Heart left ventricle (tissue), 16 donors: ENCODE measurements at regions not wholly inside any gene's neighbourhood (a gene's known extent, or its start where the extent isn't known, plus 50 kb on each side); places are given as distances from the start of the nearest gene placed in this dataset.

Experiments
- ATAC-seq, 4 donors: fragments of 200-7000 bp; cut with Tn5 transposase; one replicate each; pipeline ENCODE4 v1.9.1; 2020 to 2022; ENCODE audit warnings: moderate library complexity in 4 of 4, mild to moderate bottlenecking in 3 of 4, moderate number of reproducible peaks in 1 of 4
- DNase-seq, 5 donors: peaks; one replicate each; pipeline ENCODE4 v3.0.0-alpha.2; 2020
- H3K27ac ChIP-seq, 12 donors: fragments of 200-600 bp; sonication (generic) in 4 of 12; one replicate each; pipeline versions ENCODE4 v1.5.0 to v1.8.0; 2016 to 2022; ENCODE audit warnings: mild to moderate bottlenecking in 2 of 12
- H3K27me3 ChIP-seq, 9 donors: fragments of 200-600 bp; sonication (generic) in 2 of 9; one replicate each; pipeline versions ENCODE4 v1.5.1 to v1.8.0; 2016 to 2022; ENCODE audit warnings: mild to moderate bottlenecking in 3 of 9
- H3K36me3 ChIP-seq, 9 donors: fragments of 200-600 bp; sonication (generic) in 2 of 9; one replicate each; pipeline versions ENCODE4 v1.5.0 to v1.8.0; 2018 to 2022; ENCODE audit warnings: mild to moderate bottlenecking in 2 of 9
- H3K4me1 ChIP-seq, 12 donors: fragments of 200-600 bp; sonication (generic) in 4 of 12; one replicate each; pipeline versions ENCODE4 v1.5.0 to v1.8.0; 2016 to 2022; ENCODE audit warnings: mild to moderate bottlenecking in 3 of 12
- H3K4me3 ChIP-seq, 12 donors: fragments of 200-600 bp; sonication (generic) in 4 of 12; one replicate each; pipeline versions ENCODE4 v1.5.0 to v1.8.0; 2017 to 2022; ENCODE audit warnings: mild to moderate bottlenecking in 9 of 12, moderate library complexity in 4 of 12
- H3K9me3 ChIP-seq, 12 donors: fragments of 200-600 bp; sonication (generic) in 4 of 12; one replicate each; pipeline versions ENCODE4 v1.5.0 to v1.8.0; 2016 to 2022; ENCODE audit warnings: mild to moderate bottlenecking in 1 of 12
- POLR2A ChIP-seq, 2 donors: fragments of 450-650 bp; IDR thresholded peaks; one replicate each; pipeline ENCODE4 v1.6.1; 2017; ENCODE audit warnings: antibody characterized with exemption in 2 of 2, mild to moderate bottlenecking in 2 of 2, moderate library complexity in 2 of 2
- WGBS, 4 donors: extraction: QIAGEN DNeasy Blood & Tissue Kit in 2 of 4; methylation state at CpG; one replicate each; pipeline versions ENCODE4 v1.1.5 to v1.1.7; 2013 to 2018; 5-methylcytosine and 5-hydroxymethylcytosine counted together
- intact Hi-C, 10 donors: fragments of 100-400 bp; cut with DNase I; formaldehyde crosslinking; loops; one replicate each; pipeline versions ENCODE4 v1.11.1 to v1.14.2; 2022
- TF ChIP-seq, protein P1 (sequence below), 12 donors: fragments of 200-600 bp; sonication (generic) in 4 of 12; IDR thresholded peaks; one replicate each; pipeline versions ENCODE4 v1.5.0 to v1.8.0; 2018 to 2022; ENCODE audit warnings: antibody characterized with exemption in 12 of 12, mild to moderate bottlenecking in 5 of 12
- donor health status: ischemic (EF 13 %, LVEDD 7.1; RV severe dilation, severe dysfunction).
- donor health status: healthy with polysubstance abuse.
- donor health status: DM: no; HTN: yes; CAD: no.
- donor health status: DM: no; HTN: no; CAD: no.
- donor health status: ischemic (EF 25% LVEDD 6.9; RV normal size, moderate dysfunction).
- donor health status: ischemic (EF 25% LVEDD 5.7; RV mildly dilated, moderate dysfunction).
- donor health status: healthy.
- donor health status: DM: yes; HTN: yes; CAD: no.
- donor health status: ischemic (EF 35%, LVEDD 5.7; RV mildly dilated, moderate dysfunction).
- donor health status: nonischemic (EF 11% LVEDD 7.7; RV severe dilation, severe dysfunction).
- donor health status: DM: yes; HTN: yes; CAD: no.
- donor health status: PGD.
- donor health status: ischemic (EF 29% LVEDD 5.4; RV normal size, mild dysfunction).
- donor health status: nonischemic (EF 23%, LVEDD 6.1; RV moderate dilation, normal function).

DNA sequence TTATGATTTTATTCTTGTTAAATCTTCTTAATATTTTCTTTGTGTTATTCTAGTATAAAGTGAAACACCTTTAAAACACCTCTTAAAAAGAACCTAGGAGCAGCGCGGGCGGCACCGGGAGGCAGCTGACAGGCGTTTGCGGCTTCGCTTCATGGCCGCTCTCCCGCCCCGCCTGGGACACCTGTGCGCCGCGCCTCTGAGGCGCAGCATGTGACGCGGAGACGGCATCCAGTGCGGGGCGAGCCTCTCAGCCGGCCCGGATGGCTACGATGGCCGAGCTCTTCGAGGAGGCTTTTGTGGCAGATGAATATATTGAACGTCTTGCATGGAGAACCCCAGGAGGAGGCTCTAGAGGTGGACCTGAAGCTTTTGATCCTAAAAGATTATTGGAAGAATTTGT lies 1592.7 kb downstream of the TECRL start:
- no peak for ATAC-seq
- Histone ChIP-seq H3K27me3 (no peaks in the 10 kb centered on the region), H3K27ac (no peak overlapping the region), H3K4me1 (no peaks in the 10 kb centered on the region), H3K36me3 (no peaks in the 10 kb centered on the region), H3K4me3 (no peak overlapping the region), H3K9me3 (no peaks in the 10 kb centered on the region)
- TF ChIP-seq POLR2A (IDR thresholded peaks at IDR 0.05): no peak
- TF ChIP-seq, protein P1, sequence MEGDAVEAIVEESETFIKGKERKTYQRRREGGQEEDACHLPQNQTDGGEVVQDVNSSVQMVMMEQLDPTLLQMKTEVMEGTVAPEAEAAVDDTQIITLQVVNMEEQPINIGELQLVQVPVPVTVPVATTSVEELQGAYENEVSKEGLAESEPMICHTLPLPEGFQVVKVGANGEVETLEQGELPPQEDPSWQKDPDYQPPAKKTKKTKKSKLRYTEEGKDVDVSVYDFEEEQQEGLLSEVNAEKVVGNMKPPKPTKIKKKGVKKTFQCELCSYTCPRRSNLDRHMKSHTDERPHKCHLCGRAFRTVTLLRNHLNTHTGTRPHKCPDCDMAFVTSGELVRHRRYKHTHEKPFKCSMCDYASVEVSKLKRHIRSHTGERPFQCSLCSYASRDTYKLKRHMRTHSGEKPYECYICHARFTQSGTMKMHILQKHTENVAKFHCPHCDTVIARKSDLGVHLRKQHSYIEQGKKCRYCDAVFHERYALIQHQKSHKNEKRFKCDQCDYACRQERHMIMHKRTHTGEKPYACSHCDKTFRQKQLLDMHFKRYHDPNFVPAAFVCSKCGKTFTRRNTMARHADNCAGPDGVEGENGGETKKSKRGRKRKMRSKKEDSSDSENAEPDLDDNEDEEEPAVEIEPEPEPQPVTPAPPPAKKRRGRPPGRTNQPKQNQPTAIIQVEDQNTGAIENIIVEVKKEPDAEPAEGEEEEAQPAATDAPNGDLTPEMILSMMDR (IDR thresholded peaks at IDR 0.05): no peak
- intact Hi-C loops: no loop called here
- 49 to 75% (median 60%) methylated on average over 25 of the region's 25 CpGs for WGBS, 4 donors
- no peak for DNase-seq

DNA sequence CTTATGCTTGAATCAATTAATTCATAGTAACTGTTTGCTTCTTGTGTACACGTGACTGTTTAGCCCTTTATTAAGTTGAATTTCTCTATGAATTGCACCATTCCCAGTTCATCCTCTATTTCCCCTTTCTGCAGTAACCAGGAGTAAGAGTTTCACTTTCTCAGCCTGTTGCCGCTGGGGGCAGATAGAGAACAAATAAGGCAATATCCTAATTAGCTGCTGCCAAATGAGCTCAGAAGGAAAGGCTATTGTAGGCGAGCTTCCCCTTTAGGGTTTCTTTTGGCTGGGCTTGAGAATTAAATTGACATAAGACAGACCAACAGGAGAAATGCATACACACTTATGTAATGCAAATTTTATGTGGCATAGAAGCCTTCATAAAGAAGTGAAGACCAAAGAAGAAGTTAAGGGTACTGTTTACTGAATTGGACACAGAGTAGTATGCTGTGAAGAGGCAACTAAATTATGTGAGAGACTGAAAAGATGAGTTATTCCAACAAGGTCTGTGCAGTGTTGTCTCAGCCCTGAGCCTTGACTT lies 1594.7 kb downstream of the TECRL start:
- Histone ChIP-seq H3K4me1 (no peaks in the 10 kb centered on the region), H3K9me3 (no peaks in the 10 kb centered on the region), H3K4me3 (no peak overlapping the region), H3K27ac (no peak overlapping the region), H3K36me3 (no peaks in the 10 kb centered on the region), H3K27me3 (no peaks in the 10 kb centered on the region)
- intact Hi-C loops: no loop called here
- DNase-seq (no peak), ATAC-seq (peak in 2 of 4 donors; percentile 59 to 64)
- 38 to 43% (median 41%) methylated on average over 3 of the region's 3 CpGs for WGBS, 4 donors
- TF ChIP-seq, protein P1 (IDR thresholded peaks at IDR 0.05): peak in 2 of 12 donors; percentile 3 to 7
- TF ChIP-seq POLR2A (IDR thresholded peaks at IDR 0.05): no peak

DNA sequence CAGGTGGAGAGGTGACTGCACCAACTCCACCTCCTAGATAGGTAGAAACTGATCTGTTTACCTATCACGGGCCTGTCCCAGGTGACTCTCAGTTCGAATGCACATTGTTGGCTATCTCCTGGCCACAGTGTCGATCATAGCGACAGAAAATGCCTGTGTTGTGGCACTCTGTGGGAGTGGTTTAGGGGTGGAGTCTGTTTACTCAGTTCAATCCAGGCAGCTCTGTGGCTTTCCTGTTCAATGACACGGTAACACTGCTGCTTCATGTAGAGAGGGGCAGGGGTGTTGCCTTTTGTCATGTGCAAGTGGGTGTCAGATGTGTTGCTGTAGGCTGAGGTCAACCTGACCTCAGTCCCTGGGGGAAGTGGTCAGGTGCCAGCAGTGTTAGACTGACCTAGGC lies 1602.4 kb downstream of the TECRL start:
- no peaks in the 10 kb centered on the region for H3K27me3 ChIP-seq
- ATAC-seq: no peak

DNA sequence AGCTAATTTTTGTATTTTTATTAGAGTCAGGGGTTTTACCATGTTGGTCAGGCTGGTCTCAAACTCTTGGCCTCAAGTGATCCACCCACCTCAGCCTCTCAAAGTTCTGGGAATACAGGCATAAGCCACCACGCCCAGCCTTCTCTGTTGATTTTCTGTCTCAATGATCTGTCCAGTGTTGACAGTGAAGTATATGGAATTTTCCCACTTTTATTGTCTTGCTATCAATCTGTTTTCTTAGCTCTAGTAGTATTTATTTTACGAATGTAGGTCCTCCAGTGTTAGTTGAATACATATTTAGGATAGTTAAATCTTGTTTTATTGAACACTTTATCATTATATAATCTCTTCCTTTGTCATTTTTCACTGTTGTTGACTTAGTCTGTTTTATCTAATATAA lies 1603.9 kb downstream of the ADGRL3 start:
- DNase-seq: no peak
- 68 to 81% (median 76%) methylated on average over 2 of the region's 2 CpGs for WGBS, 4 donors
- Histone ChIP-seq H3K27ac (no peak overlapping the region), H3K4me1 (no peaks in the 10 kb centered on the region), H3K9me3 (peaks cover 0 to 5% (median 0%) of the 10 kb centered on the region in 12 donors), H3K27me3 (no peaks in the 10 kb centered on the region), H3K36me3 (no peaks in the 10 kb centered on the region), H3K4me3 (no peak overlapping the region)
- TF ChIP-seq, protein P1 (IDR thresholded peaks at IDR 0.05): no peak
- intact Hi-C loops: no loop called here
- no peak for ATAC-seq

More for the DNA sequence above, 1602.4 kb downstream of the TECRL start:
- peaks cover 0 to 5% (median 0%) of the 10 kb centered on the region in 12 donors for H3K9me3 ChIP-seq
- H3K4me3 ChIP-seq: no peak overlapping the region
- H3K36me3 ChIP-seq: no peaks in the 10 kb centered on the region
- no peak overlapping the region for H3K27ac ChIP-seq
- DNase-seq: no peak
- no peaks in the 10 kb centered on the region for H3K4me1 ChIP-seq
- TF ChIP-seq POLR2A (IDR thresholded peaks at IDR 0.05): no peak
- TF ChIP-seq, protein P1 (IDR thresholded peaks at IDR 0.05): no peak
- WGBS, 4 donors: 81 to 100% (median 86%) methylated on average over 1 to 5 of the region's 5 CpGs
- intact Hi-C loops: no loop called here
